ENCODE measurements at regions not wholly inside any gene's neighbourhood (a gene's known extent, or its start where the extent isn't known, plus 50 kb on each side); places are given as distances from the start of the nearest gene placed in this dataset.

DNA sequence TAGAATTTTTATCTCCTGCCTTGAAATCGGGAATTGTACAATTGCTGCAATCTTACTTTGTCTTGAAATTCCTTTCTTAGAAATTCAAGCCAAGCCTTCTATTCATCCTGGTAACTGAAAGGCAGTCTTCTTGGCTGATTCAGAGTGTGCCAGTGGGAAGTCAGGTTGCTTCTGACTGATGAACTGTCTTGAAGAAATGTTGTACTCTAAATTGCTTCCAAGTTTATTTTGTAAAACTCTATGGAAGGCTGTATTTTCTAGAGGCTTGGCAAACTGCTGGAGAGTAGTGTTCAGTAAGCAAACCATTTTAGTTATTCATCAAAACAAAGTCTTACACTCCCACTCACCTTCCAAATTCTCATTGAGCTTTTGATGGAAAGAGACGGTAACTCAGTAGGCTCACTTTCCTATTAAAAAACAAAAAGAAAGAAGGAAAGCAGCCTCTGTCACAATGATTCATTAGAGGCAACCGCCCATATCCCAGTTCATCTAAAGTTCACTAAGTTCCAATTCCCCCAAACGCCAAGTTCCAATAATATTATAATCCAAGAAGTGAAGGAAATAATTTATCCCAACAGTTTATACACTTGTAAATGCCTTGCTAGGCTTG lies 187.9 kb upstream of the MALRD1 start:
- Histone ChIP-seq H3K27me3 (no peaks in the 10 kb centered on the region), H3K27ac (no peak overlapping the region), H3K4me3 (no peak overlapping the region), H3K9me3 (no peaks in the 10 kb centered on the region), H3K4me1 (no peaks in the 10 kb centered on the region), H3K36me3 (no peaks in the 10 kb centered on the region)
- TF ChIP-seq, protein P1, sequence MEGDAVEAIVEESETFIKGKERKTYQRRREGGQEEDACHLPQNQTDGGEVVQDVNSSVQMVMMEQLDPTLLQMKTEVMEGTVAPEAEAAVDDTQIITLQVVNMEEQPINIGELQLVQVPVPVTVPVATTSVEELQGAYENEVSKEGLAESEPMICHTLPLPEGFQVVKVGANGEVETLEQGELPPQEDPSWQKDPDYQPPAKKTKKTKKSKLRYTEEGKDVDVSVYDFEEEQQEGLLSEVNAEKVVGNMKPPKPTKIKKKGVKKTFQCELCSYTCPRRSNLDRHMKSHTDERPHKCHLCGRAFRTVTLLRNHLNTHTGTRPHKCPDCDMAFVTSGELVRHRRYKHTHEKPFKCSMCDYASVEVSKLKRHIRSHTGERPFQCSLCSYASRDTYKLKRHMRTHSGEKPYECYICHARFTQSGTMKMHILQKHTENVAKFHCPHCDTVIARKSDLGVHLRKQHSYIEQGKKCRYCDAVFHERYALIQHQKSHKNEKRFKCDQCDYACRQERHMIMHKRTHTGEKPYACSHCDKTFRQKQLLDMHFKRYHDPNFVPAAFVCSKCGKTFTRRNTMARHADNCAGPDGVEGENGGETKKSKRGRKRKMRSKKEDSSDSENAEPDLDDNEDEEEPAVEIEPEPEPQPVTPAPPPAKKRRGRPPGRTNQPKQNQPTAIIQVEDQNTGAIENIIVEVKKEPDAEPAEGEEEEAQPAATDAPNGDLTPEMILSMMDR (IDR thresholded peaks at IDR 0.05) = no peak
- TF ChIP-seq POLR2A (IDR thresholded peaks at IDR 0.05) (no peak), POLR2AphosphoS5 (IDR thresholded peaks at IDR 0.05; ENCODE audit: insufficient read depth in 1 of 2, low read depth in 1 of 2) (no peak)
- no peak for DNase-seq (ENCODE audit: extremely low spot score in 2 of 2)
- intact Hi-C loops (cut with DNase I) = no loop called here

DNA sequence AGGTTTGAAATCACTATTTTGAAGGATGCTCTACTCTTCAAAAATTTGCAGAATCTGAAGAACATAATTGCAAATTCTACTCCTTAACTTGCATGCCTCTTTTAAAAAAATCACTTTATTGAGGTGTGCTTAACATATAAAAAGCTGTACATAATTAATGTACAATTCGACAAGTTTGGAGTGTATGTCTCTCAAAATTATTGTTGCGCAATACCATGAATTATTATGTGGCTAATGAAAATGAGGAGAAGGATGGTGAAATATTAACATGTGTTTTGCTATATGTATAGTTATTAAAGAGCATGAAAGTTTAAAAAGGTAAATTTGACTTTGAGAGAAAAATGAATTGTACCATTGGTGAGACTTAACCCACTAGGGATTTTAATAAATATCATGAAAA lies 187.2 kb upstream of the MALRD1 start:
- Histone ChIP-seq H3K27ac (no peak overlapping the region), H3K4me3 (no peak overlapping the region), H3K27me3 (no peaks in the 10 kb centered on the region), H3K9me3 (no peaks in the 10 kb centered on the region), H3K36me3 (no peaks in the 10 kb centered on the region), H3K4me1 (no peaks in the 10 kb centered on the region)
- TF ChIP-seq POLR2A (IDR thresholded peaks at IDR 0.05) (no peak), POLR2AphosphoS5 (IDR thresholded peaks at IDR 0.05; ENCODE audit: insufficient read depth in 1 of 2, low read depth in 1 of 2) (no peak)
- TF ChIP-seq, protein P1 (IDR thresholded peaks at IDR 0.05) = no peak
- no peak for DNase-seq (ENCODE audit: extremely low spot score in 2 of 2)
- intact Hi-C loops (cut with DNase I) = no loop called here

DNA sequence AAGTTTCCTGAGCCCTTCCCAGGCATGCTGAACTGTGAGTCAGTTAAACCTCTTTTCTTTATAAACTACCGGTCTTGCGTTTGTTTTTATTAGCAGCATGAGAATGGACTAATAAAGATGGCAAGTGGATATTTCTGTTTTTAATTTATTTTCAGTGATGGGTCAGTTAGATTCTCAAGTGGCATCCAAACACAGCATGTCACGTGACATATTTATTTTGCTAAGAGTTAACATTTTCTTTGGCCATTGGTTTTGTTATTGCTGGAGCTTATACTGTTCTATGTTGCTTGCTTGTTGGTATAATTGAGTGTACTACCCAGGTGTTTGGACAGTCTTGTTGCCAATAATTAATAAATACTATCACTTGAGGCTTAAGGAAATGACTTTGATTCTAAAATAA lies 181.7 kb upstream of the MALRD1 start:
- H3K36me3 ChIP-seq = no peaks in the 10 kb centered on the region
- no peak overlapping the region for H3K4me3 ChIP-seq
- no peaks in the 10 kb centered on the region for H3K27me3 ChIP-seq
- intact Hi-C loops (cut with DNase I) = no loop called here
- no peak for DNase-seq (ENCODE audit: extremely low spot score in 2 of 2)
- TF ChIP-seq POLR2AphosphoS5 (IDR thresholded peaks at IDR 0.05; ENCODE audit: insufficient read depth in 1 of 2, low read depth in 1 of 2) (no peak), POLR2A (IDR thresholded peaks at IDR 0.05) (no peak)
- TF ChIP-seq, protein P1 (IDR thresholded peaks at IDR 0.05) = no peak
- no peak overlapping the region for H3K27ac ChIP-seq
- H3K9me3 ChIP-seq = no peaks in the 10 kb centered on the region
- H3K4me1 ChIP-seq = no peaks in the 10 kb centered on the region

DNA sequence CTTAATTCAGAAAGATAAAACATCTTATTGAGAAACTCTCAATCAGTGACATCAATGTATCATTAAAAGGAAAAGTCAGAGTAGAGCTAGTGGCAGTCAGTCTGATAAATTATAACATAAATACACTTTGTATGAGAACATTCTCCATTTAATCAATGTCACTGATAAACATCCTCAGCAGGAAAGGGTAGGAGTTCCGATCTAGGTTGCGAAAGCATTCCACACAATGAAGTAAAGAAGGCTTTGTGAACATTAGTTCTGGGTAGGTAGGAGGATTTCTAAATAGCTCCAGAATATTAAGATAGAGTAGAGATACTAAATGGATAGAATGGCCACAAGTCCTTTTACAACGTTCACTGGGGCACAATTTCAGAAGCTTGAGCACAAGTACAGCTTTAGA lies 179.7 kb upstream of the MALRD1 start:
- DNase-seq (ENCODE audit: extremely low spot score in 2 of 2) = no peak
- intact Hi-C loops (cut with DNase I) = no loop called here
- Histone ChIP-seq H3K36me3 (no peaks in the 10 kb centered on the region), H3K27me3 (no peaks in the 10 kb centered on the region), H3K9me3 (no peaks in the 10 kb centered on the region), H3K4me1 (no peaks in the 10 kb centered on the region), H3K4me3 (no peak overlapping the region), H3K27ac (no peak overlapping the region)
- TF ChIP-seq, protein P1 (IDR thresholded peaks at IDR 0.05) = no peak
- TF ChIP-seq POLR2AphosphoS5 (IDR thresholded peaks at IDR 0.05; ENCODE audit: insufficient read depth in 1 of 2, low read depth in 1 of 2) = no peak
- no peak for TF ChIP-seq POLR2A (IDR thresholded peaks at IDR 0.05)

DNA sequence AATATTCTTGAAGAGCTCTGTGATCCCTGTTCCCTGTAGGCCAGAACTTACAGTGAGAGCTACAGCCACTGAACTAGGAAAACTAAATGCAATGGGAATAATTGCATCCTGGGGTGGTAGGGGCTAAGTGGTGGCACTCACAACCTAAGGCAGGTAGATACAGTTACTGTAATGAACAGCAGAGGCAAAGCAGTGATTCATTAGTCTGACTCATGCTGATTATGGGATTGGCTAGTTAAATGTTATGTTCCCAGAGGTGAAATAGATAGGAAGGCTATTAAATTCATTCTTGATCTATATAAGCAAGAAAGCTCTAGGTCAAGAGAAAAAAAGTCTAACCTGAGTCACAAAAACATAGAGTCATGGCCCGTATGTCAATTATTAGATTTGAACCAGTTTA lies 173.1 kb upstream of the MALRD1 start:
- H3K27me3 ChIP-seq = no peaks in the 10 kb centered on the region
- no peak for DNase-seq (ENCODE audit: extremely low spot score in 2 of 2)
- intact Hi-C loops (cut with DNase I) = no loop called here
- TF ChIP-seq, protein P1 (IDR thresholded peaks at IDR 0.05) = no peak
- TF ChIP-seq POLR2AphosphoS5 (IDR thresholded peaks at IDR 0.05; ENCODE audit: insufficient read depth in 1 of 2, low read depth in 1 of 2) (no peak), POLR2A (IDR thresholded peaks at IDR 0.05) (no peak)
- H3K4me3 ChIP-seq = no peak overlapping the region
- no peaks in the 10 kb centered on the region for H3K9me3 ChIP-seq
- no peaks in the 10 kb centered on the region for H3K36me3 ChIP-seq
- H3K4me1 ChIP-seq = no peaks in the 10 kb centered on the region
- no peak overlapping the region for H3K27ac ChIP-seq
